Stimulated activated naive CD8-positive, alpha-beta T cell treated with anti-CD3 and anti-CD28 coated beads, Interleukin-15, Interleukin-2, amounts not matched to agents 100 U/mL and 50 U/mL, for 24 hours (primary cell): ENCODE measurements at regions not wholly inside any gene's neighbourhood (a gene's known extent, or its start where the extent isn't known, plus 50 kb on each side); places are given as distances from the start of the nearest gene placed in this dataset.
A peak's percentile ranks its signal among the peaks of the same experiment; 100 is the strongest.
"Not testable (repeated sequence)": the region's sequence is repeated elsewhere in the genome, so short reads cannot be mapped to it uniquely, and the experiment has no call there.

Experiments used
- ATAC-seq: fragments of 150-1000 bp; cut with Tn5 transposase; one replicate; pipeline ENCODE4 v1.10.0; 2021
- DNase-seq: peaks from one replicate; pipeline ENCODE4 v3.0.0; 2021

DNA sequence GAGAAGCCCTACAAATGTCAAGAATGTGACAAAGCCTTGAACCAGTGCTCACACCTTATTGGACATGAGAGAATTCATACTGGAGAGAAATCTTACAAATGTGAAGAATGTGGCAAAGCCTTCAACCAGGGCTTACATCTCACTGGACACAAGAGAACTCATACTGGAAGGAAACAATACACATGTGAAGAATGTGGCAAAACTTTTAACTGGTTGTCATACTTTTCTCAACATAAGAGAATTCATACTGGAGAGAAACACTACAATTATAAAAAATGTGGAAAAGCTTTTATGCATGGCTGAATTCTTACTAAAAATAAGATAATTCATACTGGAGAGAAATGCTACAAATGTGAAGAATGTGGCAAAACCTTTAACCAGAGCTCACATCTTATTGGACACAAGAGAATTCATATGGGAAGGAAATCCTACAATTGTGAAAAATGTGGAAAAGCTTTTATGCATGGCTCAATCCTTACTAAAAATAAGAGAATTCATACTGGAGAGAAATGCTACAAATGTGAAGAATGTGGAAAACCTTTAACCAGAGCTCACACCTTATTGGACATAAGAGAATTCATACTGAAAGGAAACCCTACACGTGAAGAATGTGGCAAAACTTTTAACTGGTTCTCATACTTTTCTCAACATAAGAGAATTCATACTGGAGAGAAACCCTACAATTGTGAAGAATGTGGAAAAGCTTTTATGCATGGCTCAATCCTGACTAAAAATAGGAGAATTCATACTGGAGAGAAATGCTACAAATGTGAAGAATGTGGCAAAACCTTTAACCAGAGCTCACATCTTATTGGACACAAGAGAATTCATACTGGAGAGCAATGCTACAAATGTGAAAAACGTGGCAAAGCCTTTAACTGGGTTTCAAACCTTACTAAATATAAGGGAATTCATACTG, 350.6 kb upstream of the NUPR2 start:
- ATAC-seq, DNase-seq: not testable (repeated sequence)

DNA sequence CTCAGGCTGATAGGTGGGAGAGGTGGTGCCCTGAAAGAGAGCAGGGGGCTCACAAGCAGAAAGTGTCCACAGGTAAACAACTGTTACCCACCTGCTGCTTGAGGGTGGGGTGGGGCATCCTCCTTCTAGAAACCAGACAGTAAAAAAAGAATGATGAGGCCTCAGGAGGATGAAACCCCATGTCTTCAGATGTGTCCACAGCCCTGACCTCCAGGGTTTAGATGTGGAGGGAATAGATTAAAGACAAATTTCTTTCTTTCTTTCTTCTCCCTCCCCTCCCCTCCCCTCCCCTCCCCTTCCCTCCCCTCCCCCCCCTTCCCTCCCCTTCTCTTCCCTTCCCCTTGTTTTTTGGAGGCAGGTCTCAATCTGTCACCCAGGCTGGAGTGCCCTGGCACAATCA, 333.5 kb upstream of the NUPR2 start:
- ATAC-seq (no peak), DNase-seq (no peak)

DNA sequence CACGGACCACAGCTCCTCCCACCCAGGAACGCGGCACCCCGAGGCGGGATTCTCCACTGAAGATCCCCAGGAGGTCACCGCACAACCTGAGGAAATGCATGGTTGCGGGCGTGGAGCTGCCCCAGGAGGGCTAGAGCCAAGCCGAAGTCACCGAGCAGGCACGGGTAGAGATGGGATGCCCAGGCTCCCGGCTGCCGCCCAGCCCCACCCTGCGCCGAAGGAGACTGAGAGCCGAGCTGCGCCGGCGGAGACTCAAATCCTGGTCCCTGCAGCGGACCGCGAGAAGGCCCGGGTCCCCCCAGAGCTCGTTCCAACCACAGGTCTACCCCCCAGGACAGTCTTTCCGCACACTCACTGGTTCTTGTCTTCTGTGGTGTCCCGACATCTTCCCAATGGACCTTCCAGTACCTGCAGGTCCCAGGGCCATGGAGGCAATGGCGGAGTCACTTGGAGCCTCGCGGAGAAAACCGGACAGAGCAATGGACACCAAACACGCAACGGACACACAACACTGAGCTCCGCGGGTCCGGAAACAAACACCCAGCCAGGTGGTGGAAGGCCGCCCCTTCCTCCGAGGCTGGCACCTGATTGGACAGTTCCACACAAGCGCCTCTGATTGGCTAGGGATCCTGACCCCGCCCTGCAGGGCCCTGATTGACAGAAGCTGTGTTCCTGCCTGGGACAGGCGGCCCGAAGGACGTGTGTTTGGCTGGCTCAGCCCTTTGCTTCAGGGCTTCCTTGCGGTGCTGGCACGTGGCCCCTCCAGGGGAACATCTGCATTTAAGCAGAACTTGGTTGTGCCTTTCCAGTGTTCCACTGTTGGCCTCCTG, 331.9 kb upstream of the NUPR2 start:
- ATAC-seq (no peak), DNase-seq (no peak)

DNA sequence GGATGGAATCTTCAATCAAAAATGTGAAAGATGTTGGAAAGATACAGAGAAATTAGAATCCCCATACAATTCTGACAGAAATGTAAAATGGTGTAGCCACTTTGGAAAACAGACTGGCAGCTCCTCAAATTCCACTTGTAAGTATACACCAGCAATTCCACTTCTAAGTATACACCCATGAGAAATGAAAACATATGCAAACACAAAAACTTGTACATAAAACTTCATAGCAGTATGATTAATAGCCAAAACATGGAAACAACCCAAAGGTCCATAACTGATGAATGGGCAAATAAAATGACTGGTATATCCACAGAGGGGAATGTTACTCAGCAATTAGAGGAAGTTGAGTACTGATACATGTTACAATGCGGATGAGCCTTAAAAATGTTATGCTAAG, 304.3 kb upstream of the NUPR2 start:
- ATAC-seq, DNase-seq: not testable (repeated sequence)

DNA sequence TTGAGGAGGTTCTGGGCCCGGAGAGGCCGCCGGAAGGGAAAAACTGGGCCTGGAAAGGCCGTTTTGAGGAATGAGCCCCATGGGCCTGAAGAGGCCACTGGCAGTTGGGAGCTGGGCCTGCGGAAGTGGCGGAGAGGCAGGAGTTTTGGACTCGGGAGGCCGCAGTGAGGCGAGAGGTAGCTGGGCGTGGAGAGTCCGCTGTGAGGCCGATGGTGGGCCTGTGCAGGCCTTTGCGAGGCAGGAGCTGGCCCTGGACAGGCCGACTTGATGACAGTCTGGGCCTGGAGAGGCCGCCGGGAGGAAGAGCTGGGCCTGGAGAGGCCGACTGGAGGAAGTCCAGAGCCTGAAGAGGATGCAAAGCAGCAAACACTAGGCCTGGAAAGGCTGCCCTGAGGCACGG, 259.0 kb upstream of the NUPR2 start:
- no peak for ATAC-seq

DNA sequence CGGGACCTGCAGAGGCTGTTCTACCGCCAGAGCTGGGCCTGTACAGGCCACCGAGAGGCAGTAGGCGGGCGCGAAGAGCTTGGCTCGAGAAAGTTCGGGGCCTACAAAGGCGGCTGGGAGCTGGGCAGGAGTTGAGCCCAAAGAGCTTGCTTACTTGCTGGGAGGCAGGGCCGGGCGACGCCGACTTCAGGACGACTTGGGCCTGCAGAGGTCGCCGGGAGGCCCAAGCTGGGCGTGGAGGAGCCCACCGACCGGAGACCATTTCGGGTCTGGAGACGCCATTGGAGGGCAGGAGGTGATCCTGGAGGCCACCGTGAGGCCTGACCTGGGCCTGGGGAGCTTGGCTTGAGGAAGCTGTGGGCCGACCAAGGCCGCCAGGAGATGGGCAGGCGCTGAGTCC, 258.4 kb upstream of the NUPR2 start:
- not testable (repeated sequence) for DNase-seq, ATAC-seq

More for the DNA sequence above, 259.0 kb upstream of the NUPR2 start:
- DNase-seq = no peak

DNA sequence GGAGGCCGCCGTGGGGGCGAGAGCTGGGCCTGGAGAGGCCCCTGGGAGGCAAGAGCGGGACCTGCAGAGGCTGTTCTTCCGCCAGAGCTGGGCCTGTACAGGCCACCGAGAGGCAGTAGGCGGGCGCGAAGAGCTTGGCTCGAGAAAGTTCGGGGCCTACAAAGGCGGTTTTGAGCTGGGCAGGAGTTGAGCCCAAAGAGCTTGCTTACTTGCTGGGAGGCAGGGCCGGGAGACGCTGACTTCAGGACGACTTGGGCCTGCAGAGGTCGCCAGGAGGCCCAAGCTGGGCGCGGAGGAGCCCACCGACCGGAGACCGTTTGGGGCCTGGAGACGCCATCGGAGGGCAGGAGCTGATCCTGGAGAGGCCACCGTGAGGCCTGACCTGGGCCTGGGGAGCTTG, 257.1 kb upstream of the NUPR2 start:
- peak; percentile 57 for DNase-seq
- not testable (repeated sequence) for ATAC-seq

DNA sequence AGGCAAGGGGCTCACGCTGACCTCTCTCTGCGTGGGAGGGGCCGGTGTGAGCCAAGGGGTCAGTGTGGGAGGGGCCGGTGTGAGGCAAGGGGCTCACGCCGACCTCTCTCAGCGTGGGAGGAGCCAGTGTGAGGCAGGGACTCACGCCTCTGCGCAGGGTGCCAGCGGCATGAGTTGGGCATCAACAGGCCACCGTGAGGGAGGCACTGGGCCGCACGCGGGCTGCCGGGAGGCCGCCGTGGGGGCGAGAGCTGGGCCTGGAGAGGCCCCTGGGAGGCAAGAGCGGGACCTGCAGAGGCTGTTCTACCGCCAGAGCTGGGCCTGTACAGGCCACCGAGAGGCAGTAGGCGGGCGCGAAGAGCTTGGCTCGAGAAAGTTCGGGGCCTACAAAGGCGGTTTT, 255.6 kb upstream of the NUPR2 start:
- peak; percentile 10 for DNase-seq
- not testable (repeated sequence) for ATAC-seq

DNA sequence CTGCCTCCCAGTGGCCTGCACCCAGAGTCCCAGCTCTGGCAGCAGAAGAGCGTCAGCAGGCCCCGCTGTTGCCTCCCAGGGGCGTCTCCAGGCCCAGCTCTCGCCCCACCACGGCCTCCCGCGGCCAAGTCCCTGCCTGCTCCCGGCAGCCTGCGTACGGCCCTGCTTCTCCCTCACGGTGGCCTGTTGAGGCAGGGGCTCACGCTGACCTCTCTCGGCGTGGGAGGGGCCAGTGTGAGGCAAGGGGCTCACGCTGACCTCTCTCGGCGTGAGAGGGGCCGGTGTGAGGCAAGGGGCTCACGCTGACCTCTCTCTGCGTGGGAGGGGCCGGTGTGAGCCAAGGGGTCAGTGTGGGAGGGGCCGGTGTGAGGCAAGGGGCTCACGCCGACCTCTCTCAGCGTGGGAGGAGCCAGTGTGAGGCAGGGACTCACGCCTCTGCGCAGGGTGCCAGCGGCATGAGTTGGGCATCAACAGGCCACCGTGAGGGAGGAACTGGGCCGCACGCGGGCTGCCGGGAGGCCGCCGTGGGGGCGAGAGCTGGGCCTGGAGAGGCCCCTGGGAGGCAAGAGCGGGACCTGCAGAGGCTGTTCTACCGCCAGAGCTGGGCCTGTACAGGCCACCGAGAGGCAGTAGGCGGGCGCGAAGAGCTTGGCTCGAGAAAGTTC, 254.1 kb upstream of the NUPR2 start:
- DNase-seq, ATAC-seq: not testable (repeated sequence)

DNA sequence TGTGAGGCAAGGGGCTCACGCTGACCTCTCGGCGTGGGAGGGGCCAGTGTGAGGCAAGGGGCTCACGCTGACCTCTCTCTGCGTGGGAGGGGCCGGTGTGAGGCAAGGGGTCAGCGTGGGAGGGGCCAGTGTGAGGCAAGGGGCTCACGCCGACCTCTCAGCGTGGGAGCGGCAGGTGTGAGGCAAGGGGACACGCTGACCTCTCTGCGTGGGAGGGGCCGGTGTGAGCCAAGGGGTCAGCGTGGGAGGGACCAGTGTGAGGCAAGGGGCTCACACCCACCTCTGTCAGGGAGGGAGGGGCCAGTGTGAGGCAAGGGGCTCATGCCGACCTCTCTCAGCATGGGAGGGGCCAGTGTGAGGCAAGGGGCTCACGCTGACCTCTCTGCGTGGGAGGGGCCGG, 251.7 kb upstream of the NUPR2 start:
- not testable (repeated sequence) for DNase-seq, ATAC-seq

DNA sequence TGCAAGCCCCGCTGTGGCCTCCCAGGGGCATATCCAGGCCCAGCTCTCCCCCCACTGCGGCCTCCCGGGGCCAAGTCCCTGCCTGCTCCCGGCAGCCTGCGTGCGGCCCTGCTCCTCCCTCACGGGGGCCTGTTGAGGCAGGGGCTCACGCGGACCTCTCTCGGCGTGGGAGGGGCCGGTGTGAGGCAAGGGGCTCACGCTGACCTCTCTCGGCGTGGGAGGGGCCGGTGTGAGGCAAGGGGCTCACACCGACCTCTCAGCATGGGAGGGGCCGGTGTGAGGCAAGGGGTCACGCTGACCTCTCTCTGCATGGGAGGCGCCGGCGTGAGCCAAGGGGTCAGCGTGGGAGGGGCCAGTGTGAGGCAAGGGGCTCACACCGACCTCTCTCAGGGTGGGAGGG, 251.2 kb upstream of the NUPR2 start:
- ATAC-seq = not testable (repeated sequence)
- DNase-seq = peak; percentile 5

DNA sequence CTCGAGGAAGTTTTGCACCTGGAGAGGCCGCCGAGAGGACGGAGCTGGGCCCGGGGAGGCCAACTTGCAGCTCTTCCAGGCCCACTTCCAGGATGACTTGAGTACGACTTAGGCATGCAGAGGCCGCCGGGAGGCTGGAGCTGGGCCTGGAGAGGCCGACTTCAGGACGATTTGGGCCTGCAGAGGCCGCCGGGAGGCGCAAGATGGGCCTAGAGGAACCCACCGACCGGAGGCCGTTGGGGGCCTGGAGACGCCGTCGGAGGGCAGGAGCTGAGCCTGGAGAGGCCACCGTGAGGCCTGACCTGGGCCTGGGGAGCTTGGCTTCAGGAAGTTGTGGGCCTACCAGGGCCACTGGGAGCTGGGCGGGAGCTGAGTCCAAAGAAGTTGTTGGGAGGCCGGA, 250.5 kb upstream of the NUPR2 start:
- not testable (repeated sequence) for ATAC-seq, DNase-seq

DNA sequence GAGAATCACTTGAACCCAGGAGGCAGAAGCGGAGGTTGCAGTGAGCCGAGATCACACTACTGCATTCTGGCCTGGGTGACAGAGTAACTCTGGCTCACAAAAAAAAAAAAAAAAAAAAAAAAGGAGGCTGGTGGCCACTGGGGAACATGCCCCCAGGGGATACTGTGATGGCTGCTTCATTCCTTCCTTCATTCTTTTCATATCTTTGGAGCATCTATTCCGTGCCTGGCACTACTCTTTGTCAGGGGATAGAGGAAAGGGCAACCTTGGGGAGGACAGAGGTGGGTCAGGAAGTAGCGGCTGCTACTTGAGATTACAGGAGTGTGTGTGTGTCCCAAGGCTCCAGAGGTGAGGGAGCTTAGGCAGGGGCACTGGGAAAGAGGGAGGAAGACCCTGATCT, 236.4 kb upstream of the NUPR2 start:
- ATAC-seq, DNase-seq: not testable (repeated sequence)

DNA sequence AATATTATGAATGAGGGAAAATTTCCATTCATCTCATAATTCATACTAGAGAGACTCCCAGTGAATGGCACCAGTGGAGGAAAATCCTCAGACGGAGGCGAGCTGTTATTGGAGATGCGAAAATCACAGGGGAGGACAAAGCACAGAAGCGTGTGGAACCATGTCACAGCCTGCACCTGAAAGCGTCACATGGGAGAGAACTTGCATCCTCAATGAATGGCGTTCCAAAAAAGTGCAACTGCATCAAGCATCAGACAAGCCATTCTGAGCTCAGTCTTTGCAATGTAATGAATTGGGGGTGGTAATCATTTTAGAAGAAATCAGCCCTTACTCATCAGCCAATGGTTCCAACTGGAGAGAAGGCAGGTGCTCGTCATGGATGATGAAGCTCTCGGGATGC, 235.0 kb upstream of the NUPR2 start:
- not testable (repeated sequence) for ATAC-seq, DNase-seq

DNA sequence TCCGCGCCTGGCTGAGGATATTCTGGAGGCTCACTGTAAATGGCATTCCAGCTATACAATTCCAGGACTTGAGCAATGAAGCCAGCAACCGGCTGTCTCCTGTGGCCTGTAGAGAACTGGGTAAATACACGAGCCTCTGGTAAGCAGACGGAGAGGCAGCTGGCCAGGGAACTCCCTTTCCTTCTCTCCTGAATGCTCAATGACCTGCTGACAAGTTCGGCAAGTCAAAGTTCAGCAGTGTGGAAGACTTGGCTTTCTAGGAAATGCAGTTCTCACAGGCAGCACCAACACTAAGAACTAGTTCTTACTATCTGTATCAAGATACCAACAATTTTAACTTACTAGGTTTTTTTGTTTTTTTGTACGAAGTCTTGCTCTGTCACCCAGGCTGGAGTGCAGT, 232.1 kb upstream of the NUPR2 start:
- not testable (repeated sequence) for ATAC-seq

DNA sequence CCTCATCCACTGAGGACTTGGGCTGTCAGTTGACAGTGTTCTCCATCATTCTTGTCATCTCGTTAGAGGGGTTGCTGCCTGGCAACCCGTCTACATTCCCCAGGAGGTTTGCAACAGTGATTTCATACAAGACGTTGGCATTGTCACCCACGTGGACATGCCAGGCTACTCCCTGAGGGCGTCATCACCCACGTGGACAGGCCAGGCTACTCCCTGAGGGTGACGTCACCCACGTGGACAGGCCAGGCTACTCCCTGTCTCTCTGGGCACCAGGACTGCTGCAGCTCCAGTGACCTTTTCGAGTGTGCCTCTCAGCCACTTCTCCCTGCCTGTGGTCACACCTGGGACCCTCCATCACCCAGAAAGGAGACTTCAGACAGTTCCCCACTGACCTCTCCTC, 212.1 kb upstream of the NUPR2 start:
- DNase-seq = not testable (repeated sequence)

More for the DNA sequence above, 232.1 kb upstream of the NUPR2 start:
- not testable (repeated sequence) for DNase-seq

DNA sequence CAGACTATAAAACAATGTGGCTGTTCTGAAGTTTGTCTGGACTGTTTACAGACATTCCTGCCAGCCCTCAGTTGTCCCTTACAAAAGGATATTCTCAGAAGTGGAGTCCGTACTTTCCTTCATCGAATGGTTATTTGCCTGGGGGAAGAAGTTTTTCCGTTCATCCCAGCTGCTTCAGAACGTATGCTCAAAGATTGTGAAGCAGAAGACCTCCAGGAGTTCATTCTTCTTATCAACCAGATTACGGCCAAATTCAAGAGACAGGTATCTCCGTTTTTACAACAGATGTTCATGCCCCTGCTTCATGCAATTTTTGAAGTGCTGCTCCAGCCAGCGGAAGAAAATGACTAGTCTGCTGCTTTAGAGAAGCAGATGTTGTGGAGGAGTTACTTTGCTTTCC, 174.3 kb upstream of the NUPR2 start:
- no peak for DNase-seq
- no peak for ATAC-seq

More for the DNA sequence above, 212.1 kb upstream of the NUPR2 start:
- not testable (repeated sequence) for ATAC-seq

DNA sequence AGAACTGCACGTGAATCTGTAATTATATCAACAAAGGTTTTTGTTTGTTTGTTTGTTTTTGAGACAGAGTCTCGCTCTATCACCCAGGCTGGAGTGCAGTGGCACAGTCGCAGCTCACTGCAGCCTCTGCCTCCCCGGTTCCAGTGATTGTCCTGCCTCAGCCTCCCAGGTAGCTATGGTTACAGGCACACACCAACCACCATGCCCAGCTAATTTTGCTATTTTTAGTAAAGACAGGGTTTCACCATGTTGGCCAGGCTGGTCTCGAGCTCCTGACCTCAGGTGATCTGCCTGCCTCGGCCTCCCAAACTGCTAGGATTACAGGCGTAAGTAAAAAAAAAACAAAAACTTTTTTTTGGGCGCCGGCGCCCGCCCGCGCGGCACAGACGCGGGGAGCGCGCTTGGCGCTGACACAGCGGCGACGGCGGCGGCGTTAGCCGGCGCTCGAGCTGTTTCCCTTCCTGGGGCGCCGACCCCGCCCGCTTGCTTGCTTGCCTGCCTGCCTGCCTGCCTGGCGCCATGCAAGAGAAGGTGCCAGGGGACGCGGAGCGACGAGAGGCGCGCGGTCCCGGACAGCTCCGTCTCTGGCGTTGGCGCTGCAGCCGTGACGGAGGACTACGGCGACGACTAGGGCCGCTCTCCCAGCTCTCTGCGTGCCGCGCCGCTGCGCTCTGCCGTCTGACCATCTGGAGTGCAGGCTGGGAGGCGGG, 171.4 kb upstream of the NUPR2 start:
- DNase-seq (no peak), ATAC-seq (no peak)

DNA sequence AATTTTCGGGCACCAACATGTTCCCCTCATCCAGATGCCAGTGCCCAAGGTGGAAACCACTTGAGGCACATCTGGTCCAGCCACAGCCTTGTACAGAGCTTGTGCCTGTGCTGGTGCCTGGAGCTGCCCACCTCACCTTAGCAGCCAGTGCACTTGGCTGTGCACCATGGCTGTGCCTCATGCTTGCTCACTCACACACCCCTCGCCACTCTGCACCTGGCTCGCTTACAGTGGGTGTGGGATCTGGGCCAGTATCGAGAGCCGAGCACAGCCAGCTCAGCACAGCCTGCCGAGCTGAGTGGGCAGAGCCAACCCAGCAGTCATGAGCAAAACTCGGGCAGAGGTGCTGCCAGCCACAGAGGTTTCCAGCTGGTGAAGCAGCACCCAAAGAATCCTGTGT, 139.9 kb upstream of the NUPR2 start:
- DNase-seq (no peak), ATAC-seq (no peak)

DNA sequence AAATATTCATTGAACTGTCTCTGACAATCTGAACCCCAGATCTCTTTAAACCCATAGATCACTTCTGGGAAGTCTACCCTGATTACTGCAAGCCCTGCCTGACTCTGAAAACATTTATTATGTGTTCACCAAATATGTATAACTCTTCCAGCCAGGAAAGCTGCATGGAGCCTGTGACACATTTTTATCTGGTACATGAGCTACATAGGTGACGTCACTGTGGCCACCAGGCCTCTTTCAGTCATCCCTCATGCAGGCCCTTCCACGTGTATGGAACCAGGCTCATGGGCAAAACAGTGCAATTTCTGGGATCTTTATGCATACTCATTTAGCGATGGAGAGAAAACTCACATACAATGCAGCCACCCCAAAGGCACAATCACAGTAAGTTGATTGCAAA, 133.9 kb upstream of the NUPR2 start:
- no peak for ATAC-seq
- DNase-seq = no peak

DNA sequence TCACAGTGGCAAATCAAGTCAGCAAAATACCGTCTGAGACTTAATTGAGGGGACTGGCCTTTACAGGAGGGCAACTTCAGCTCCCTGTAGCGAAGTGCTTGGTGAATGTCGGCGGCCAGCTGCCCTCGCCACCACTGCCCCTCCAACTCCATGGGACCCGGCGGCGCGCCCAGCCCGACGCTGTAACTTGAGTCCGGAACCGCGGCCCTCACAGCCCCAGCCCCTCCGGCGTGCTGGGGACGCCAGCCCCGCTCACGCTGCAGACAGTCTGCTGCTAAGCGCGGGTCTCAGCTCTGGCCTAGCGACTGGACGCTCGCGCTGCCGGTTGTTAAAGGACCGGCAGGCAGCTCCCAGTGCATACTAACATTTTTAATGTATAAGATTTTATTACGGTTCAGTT, 113.4 kb upstream of the NUPR2 start:
- ATAC-seq (no peak), DNase-seq (no peak)

DNA sequence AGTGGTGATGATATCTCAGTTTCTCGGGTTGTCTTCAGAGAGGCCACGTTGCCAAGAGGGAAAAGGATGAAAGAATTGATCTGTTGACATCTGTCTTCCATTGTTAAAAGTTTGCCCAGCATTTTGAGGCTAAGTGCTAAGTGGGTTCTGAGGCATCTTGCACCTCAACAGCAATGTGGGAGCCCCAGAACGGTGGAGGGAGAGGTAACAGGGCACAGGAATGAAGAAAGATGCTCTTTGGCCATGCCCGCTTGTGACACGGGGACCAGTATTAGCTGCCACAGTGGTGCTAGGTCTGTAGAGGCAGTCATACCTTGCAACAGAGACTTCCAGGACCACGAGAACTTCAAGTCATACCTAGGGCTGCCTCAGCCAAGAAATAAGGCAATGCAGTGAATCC, 106.6 kb upstream of the NUPR2 start:
- ATAC-seq (no peak), DNase-seq (no peak)
